GM21717 (cell line): ENCODE measurements at regions not wholly inside any gene's neighbourhood (a gene's known extent, or its start where the extent isn't known, plus 50 kb on each side); places are given as distances from the start of the nearest gene placed in this dataset.

ENCODE experiments used
- ATAC-seq: cut with Tn5 transposase; IDR thresholded peaks from one replicate; pipeline ENCODE4 v1.9.1; 2021; ENCODE audit warnings: mild to moderate bottlenecking, moderate library complexity; ENCODE audit not compliant: unreplicated experiment

DNA sequence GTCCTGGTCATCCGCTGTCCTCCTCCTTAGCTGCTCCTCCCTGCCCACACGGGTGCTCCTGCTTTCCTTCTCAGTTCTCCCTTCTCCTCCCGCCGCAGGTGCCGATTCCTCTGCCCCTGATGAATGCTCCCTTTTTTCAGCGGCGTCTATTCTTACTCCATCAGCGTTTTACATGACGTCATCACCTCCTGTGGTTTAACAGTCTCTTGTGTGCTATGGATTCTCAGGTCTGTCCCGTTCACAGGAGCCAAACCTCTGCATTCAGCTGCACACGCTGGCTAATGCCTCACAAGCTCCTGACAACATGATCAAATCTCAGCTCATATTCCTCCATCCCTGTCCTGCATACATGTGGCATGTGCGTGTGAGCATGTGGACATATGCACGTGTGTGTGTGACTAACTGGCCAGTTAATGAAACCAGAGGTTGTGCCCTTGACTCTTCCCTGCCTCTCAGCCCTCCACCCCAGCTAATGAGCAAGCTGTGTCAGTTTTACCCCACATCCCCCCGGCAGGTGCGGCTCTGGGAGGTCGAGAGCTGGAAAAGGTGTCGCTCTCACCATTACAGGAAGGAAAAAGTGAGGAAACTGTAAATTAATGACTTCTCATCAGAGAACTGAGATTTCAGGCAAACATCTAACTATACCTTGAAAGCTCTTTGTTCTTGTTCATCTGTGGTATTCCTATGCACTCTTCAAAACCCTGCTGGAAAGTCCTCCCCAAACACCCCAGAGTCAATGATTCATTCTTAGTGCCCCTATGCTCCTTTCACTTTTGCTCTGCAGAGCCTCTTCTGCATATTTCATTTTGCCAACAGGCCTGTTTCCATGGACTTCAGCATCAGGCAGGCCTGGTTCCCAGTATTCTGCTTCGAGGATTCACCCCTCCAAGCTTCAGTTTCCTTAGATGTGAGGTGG, 163.1 kb downstream of the TTLL2 start:
- ATAC-seq, result no peak

DNA sequence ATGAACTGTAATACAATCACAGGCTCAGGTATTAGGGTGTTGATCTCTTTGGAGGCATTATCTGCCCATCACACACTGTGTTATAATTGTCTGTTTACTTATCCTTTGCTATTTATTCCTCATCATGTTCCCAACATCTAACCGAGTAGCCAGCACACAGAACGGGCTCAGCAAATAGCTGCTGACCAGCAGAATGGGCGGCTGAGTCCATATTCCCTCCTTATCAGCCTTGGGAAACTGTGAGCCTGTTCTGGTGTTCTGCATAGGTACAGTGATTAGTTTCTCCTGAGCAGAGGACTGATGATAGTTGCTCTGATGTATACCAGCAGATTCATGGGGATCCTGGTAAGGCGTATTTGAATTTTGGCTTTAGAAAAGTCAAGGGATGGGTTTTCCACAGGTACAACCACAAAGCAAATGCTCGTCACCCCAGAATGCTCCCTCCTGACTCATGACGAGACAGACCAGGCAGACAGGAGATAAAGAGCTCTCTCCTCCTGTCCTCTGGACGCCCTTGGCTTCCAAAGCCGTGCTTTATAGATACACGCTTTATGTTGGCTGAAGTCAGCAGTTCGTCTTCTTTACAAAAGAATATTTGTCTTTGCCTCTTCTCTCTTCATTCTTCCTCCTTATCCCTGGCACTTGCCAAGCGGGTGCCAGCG, 166.7 kb downstream of the TTLL2 start:
- ATAC-seq, result no peak

DNA sequence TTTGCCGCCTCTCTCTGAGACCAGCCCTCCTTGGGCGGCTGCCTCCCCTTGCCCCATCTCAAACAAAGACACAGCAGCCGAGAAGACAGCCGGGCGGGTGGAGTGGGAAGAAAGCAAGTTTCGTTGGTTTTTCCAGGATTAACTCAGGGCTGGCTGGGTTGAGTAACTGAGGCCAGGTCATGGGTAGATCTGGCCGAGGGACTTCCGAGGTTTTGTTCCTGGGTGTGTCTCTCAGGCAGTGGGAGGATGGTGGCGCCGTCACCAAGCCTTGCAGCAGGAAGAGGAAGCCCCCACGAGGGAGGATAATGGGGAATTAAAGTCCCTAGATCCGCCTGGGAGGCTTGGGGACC, 167.2 kb downstream of the TTLL2 start:
- ATAC-seq, result no peak

DNA sequence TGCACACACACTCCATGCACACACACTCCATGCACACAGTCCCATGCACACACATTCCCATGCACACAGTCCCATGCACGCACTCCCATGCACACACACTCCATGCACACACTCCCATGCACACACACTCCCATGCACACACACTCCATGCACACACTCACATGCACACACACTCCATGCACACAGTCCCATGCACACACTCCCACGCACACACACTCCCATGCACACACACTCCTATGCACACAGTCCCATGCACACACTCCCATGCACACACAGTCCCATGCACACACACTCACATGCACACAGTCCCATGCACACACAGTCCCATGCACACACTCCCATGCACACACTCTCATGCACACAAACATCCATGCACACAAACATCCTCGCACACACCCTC, 168.4 kb downstream of the TTLL2 start:
- ATAC-seq, result no peak

DNA sequence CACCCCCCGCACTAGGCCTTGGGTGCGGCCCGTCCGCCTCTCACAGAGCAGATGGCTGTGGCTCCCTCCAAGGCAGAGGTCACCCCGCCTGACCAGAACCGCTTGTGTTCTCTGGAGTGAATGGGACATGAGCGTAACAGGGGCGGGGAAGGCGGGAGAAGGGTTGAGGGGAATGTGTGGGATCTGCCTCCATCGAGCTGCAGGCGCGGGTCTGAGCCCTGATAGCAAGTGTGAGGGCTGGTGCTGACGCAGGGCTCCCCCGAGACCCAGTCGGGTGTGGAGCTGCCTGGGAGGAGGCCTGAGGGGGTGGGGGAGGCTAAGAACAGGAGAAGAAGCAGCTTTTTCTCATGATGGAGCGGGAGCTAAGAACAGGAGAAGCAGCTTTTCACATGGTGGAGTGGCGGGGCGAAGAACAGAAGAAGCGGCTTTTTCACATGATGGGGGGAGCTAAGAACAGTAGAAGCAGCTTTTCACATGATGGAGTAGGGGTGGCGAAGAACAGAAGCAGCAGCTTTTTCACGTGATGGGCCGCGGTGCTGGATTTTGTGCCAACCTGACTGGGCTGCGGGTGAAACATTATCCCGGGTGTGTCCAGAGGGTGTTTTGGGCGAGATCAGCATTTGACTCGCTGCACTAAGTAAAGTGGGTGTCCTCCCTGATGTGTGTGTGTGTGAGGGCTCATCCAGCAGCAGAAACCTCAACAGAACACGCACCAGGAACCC, 169.3 kb downstream of the TTLL2 start:
- ATAC-seq, result no peak

DNA sequence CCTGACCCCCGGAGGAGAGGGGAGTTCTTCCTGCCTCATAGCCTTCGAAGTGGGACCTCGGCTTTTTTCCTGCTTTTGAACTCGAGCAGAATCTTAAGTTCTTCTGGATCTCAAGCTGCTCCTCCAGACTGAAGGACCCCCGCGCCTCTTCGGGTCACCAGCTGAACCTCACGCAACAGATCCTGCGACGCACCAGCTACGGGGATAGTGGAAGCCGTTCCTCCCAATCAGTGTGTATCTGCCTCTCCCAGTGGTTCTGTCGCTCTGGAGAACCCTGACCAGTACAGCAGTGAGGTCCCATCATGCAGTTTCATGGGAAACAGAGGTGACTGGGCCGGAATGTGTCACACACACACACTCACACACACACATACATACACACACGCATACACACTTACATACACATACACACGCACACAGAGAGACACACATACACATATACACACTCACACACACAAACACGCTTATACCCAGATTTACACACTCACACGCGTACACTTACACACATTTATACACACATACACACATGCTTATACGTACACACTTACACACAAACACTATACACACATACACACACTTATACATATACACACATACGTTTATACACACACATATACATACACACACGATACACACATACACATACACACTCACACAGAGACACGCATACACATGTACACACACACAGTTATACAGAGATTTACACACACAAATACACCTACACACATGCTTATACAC, 170.0 kb downstream of the TTLL2 start:
- no peak for ATAC-seq

DNA sequence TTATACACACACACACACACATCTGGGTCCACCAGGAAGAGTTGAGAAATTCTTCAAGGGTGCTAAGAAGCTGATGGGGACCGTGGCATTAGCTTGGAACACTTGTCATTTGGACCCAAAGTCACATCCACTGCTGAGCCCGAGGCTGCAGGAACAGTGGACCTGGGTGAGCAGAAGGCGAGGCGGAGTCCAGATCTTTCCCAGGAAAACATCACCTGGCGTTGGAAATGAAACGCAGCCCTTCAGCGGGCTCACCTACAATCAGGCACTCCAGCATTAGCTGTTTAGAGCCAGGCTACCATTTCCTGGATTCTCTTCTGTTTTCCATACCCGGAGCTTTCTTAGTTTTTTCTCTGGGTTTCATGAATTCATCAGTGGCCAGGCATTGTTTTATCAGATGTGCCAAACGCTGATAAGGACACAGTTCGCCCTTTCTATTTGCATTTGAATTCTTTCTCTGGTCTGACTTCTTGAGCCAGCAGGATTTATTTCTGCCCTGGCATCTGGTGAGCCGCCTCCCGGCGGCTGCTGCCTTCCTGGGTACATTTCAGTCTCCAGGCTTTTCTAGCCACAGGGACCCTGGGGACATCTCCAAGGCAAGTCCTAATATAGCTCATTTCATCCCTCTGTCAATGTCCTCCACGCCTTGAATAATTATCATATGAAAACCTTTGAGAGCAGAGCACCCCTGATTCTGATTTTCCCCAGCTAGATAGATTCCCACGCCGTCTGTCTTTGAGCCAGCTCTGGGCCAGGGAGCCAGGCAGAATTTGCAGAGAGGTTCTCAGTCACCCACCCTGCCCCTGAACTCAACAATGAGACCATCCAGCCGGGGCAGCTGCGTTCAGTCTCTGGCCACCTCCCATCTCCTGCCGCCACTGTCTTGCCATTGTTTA, 170.9 kb downstream of the TTLL2 start:
- ATAC-seq, result no peak

DNA sequence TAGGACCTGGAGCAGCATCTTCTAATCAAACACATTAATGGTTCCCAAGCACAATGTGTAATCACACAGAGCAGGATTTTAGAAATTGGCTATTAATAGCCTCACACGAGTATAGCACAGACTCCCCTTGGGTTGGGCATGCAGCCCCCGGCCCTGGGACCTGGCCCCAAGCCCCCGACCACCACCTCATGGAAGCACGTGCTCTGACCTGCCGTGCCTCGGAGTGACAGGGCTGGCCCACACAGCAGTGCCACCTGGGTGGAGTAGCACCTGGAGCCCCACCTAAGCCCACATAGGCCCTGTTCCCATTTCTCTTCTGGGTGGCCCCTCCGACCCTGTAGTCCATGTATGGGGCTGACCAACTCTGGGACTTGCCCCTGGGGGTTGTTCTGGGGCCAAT, 171.8 kb downstream of the TTLL2 start:
- no peak for ATAC-seq

DNA sequence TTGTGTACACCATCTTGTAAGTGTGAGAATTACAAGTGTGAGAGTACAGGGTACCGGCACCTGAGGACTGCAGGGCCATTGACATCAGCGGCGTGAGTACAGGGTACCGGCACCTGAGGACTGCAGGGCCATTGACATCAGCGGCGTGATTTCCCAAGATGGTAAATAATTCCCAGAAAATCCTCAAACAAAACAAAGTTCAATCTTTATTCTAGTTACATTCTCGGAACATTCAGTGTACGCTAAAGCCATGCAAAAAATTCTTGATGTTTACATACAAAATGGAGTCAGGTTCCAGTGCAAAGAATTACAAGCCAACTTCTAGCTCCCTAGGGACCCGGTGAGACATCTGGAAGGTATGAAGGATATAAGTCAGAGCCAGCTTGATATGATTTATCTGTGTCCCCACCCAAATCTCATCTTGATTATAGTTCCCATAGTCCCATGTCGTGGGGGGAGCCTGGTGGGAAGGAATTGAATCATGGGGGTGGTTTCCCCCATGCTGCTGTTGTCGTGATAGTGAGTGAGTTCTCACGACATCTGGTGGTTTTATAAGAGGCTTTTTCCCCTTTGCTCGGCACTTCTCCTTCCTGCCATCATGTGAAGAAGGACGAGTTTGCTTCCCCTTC, 172.7 kb downstream of the TTLL2 start:
- no peak for ATAC-seq

DNA sequence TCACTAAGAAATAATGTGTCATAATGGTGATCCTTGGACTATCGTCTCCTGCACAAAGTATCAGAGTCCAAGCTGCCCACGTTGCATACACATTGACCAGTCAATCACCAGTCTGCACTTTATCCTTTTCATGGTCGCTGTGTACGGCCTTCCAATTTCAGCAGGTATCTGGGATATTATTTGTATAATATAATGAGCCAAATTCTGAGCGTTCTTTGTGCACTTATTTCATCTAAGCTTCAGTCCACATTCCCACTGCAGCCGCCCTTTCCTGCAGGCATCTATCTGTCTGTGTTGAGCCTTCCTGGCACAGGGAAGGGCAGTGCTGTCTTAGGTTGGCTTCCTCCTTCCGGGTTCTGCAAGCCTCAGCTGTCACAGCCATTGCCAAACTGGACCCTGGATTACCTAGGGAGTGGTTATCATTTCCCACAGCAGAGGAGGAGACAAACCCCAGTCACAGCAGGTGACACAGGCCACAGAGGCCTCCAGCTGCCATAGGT, 174.3 kb downstream of the TTLL2 start:
- no peak for ATAC-seq

DNA sequence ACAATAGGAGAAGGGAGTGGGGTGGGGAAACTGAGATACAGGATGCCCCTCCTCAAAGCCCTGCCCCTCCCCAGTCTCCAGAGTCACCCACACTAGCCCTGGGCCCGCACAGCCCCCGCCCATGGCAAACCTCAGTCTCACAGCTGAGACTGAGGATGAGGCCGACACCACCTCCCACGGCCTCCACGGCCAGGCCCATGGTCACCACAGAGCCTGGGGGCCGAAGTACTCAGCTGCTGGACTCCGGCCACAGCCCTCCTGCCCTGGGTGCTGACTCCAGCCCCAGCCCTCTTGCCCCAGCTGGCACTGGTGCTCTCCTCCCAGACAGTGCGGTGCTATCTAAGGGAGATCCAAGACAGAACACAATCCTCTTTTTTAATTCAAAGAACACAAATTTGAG, 176.1 kb downstream of the TTLL2 start:
- no peak for ATAC-seq

DNA sequence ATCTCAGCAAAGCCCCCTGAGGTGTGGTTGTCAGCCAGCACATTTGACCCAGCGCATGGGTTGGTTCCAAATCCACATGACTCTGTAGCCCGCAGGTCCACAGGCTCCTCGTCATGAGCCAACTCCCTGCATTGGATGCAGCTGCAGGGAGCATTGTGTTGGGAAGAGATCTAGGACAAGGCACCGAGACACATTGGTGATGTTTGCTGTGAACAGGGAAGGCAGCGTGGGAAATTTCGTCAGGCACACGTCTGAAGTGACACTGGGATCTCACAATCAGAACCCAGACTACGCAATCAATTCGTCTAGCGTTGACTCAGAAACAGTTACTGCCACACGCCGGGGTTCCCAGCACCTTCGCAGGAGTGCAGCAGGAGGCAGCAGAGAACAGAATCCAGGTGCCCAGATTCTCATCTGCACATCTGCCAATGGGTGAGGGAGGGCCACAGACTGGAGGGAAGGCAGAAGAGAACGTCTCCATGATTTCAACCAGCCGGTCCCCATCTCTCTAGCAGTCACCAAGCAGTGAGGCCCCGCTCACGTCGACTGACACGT, 177.0 kb downstream of the TTLL2 start:
- no peak for ATAC-seq

DNA sequence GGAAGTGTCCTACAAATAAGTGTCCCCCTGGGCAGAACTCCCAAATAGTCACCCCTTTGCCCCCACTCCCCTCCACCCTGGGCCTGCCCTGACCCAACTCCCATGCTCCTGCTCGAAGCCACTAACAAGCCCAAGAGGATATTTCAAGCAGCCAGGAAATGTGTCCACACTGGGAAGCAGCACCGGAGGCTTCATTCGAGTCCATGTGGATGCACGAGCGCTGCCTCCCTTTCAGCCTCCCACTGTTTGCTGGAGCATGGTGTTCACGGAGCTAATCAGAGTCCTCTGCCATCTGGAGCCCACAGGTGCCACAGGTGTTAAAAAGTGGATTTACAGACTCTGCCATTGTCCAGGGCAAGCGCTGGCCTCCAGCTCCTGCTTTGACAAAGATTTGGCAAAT, 177.6 kb downstream of the TTLL2 start:
- ATAC-seq, result no peak

DNA sequence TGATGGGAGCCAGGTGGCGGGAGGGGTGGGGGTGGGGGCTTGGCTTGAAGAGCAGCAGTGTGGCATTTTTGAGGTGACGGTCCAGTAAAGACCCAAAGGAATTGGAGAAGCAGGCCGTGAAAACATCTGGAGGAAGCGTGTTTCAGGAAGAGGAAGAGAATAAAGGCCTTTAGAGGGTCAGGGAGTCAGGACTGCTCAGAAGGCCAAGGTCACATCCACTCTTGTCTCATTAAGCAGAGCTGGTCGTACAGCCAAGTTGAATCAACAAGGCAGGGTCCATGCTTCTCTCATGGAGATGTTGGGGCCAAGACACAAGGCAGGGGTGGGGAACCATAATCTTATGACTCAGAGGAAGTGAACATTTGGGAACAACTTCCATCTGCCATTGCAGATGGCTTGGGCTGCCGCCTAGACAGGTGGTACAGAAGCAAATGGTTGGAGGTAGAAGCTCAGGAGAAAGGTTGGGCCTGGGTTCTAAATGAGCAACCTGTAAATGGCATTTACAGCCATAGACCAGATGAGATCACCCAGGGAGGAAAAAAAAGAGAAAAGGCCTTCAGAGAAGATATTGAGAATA, 179.6 kb downstream of the TTLL2 start:
- ATAC-seq, result no peak

DNA sequence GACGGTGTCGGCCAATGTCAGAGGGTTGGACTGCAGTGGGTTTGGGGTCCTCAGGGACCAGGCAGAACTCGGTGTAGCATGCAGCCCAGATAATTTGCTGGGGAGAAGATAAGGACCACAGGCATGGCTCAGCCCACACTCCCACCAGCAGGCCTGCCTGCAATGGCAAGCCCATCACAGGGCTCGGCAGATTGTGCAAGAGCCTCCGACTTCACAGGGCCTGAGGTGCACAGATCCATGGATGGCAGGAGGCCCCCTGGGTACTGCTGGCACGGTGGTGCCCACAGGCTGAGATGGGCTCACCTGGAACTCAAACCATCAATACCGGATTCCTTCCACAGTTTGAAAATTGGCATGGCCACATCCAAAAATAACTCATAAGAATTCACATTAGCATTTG, 180.3 kb downstream of the TTLL2 start:
- ATAC-seq, result no peak

DNA sequence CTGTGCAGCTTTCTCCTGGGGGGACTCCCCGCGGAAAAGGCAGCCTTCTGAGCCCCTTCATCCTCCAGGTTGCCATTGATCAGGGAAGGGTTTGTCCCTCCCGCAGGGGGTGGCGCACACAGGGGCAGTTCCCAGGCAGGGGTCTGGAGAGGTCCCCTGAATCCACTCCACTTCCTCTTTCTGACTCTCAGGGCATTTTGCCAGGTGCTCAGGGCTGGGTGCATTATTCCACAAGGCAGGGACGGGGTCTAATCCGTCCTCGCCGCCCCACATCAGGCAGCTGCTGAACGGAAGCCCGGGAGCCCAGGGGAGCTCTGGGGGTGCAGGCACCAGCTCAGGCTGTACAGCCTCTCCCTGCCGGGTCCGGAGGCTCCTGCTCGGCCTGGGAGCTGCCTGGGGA, 180.9 kb downstream of the TTLL2 start:
- ATAC-seq, result no peak

DNA sequence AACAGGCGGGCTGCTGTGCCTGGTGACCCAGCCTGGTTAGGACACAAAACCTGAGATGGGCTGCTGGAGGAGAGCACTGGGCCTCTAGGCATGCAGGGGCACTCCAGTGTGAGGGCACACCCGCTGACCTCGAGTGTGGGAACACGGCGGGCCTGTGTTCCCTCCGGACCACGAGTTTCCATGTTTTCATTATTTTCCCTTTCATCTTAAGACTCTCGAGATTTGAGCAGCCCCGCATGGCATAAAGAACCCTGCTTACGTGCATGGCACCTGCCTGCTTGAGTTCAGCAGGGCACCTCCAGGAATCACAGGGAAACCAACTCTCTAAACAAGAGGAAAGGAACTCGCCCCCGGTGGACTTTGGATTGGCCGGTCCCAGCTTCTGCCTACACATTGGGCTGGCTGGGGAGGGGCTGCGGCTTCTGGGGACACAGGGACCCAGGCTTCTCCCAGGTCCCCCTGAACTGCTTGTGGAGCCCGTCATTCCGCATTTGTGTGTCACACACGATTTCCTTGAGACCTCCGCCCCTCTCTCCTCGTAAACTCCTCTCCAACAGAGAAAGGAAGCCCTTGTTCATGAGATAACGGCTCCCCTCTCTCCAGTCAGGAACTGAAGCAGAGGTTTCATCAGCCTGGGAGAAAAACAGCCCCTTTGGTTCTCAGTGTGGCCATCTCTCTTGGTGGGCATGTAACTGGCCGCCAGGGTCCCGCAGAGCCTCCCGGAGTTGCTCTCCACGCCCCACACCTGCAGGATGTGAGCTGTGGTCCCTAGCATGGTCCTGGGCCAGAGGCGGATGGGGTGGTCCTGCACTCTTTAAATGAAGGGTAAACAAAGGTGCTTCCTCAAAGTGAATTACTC, 181.8 kb downstream of the TTLL2 start:
- ATAC-seq, result no peak

DNA sequence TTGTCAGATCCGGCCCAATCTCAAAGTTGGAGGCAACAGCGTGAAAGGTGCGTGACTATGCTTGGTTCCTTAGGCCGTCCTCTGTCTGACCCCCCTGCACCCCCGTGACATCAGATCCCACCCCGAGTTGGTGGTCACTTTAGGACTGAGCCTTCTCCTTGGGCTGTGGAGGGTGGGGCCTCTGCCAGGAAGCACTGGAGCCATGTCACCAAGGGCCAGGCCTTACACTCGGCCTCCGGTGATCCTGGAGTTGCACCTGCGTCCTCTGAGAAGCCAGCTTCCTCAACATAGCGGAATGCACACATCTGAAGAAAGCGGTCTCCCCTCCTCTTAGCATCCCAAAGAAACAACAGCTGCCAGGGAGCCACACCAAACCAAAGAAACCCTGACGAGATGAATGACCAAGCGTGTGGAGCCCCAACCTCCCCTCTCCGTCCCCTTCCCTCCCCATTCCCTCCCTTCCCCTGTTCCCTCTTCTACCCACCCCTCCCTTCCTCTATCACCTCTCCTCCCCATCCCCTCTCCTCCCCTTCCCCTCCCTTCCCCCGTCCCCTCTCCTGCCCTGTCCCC, 182.6 kb downstream of the TTLL2 start:
- ATAC-seq, result no peak
